GM23248 (cell line): ENCODE measurements at regions not wholly inside any gene's neighbourhood (a gene's known extent, or its start where the extent isn't known, plus 50 kb on each side); places are given as distances from the start of the nearest gene placed in this dataset.

Source experiments
- EZH2 ChIP-seq: fragments of 200-600 bp; sonication (generic); IDR thresholded peaks from 2 replicates; pipeline ENCODE4 v1.6.1; 2018; ENCODE audit warnings: antibody characterized with exemption, mild to moderate bottlenecking; ENCODE audit not compliant: insufficient read depth, poor library complexity, severe bottlenecking
- EZH2phosphoT487 ChIP-seq: fragments of 200-600 bp; sonication (generic); IDR thresholded peaks from 2 replicates; pipeline ENCODE4 v1.6.1; 2018; ENCODE audit warnings: antibody characterized with exemption, moderate library complexity, mild to moderate bottlenecking, low read depth; ENCODE audit not compliant: insufficient read depth

DNA sequence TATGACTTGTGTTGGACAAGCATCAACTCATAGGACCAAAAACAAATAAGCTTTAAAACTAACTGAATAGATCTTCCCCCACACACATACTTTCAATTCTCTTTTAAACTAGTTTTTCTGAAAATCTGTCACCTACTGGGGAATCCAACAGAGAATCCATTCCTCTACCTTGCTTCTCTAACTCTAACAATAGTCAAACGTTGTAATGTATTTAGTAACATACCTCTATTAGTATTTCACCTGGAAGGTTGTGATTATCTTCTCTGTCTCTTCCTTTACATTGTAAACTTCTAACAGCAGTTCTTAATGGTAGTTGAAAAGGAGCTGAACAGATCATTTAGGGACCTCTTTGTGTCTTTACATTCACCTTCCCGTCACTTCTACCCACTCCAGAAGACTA is 337.1 kb upstream of the FAM241A start:
- no peak for TF ChIP-seq EZH2
- TF ChIP-seq EZH2phosphoT487, result no peak
